IMR-90 (cell line): ENCODE measurements at regions not wholly inside any gene's neighbourhood (a gene's known extent, or its start where the extent isn't known, plus 50 kb on each side); places are given as distances from the start of the nearest gene placed in this dataset.

Experiments
- ATAC-seq: fragments of 200-7000 bp; cut with Tn5 transposase; 2 replicates; pipeline ENCODE4 v1.9.1; 2020; ENCODE audit warnings: low read depth, mild to moderate bottlenecking, moderate library complexity
- BruUV-seq: library from RNA; stranded (reverse); fragments of 400-500 nt; replicated peaks from 2 replicates; lab custom pipeline; 2021; lab: Mats Ljungman, UMichigan
- CTCF ChIA-PET: fragments of 300-600 bp; formaldehyde crosslinking; extraction: SDS; loops from one replicate; lab custom pipeline; 2021; ENCODE audit warnings: antibody characterized with exemption; lab: Yijun Ruan, JAX
- POLR2A ChIA-PET: fragments of 300-600 bp; sonication (Branson Sonifier 250); formaldehyde crosslinking; loops from one replicate; lab custom pipeline; 2022; ENCODE audit warnings: antibody characterized with exemption; ENCODE audit not compliant: unreplicated experiment; lab: Charles Lee
- DNase-seq: peaks from one replicate; pipeline ENCODE4 v3.0.0; 2013
- H2AFZ ChIP-seq: replicated peaks from 2 replicates; pipeline ENCODE3; 2013; ENCODE audit warnings: low read length, mild to moderate bottlenecking; ENCODE audit not compliant: poor library complexity
- H2AK5ac ChIP-seq: 2 replicates; pipeline ENCODE4 v1.6.1; 2013; ENCODE audit warnings: low read depth, low read length, inconsistent platforms
- H2AK9ac ChIP-seq: replicated peaks from 2 replicates; pipeline ENCODE3; 2013; ENCODE audit warnings: mild to moderate bottlenecking, low read depth, low read length, moderate library complexity; ENCODE audit not compliant: poor library complexity
- H2BK120ac ChIP-seq: 2 replicates; pipeline ENCODE4 v1.6.1; 2013; ENCODE audit warnings: low read depth, low read length, inconsistent platforms
- H2BK15ac ChIP-seq: 3 replicates; pipeline ENCODE4 v1.6.1; 2013; ENCODE audit warnings: low read depth, low read length, inconsistent platforms
- H2BK20ac ChIP-seq: 2 replicates; pipeline ENCODE4 v1.6.1; 2013; ENCODE audit warnings: low read depth, mild to moderate bottlenecking, inconsistent platforms, low read length, moderate library complexity
- H2BK5ac ChIP-seq: 2 replicates; pipeline ENCODE4 v1.6.1; 2013; ENCODE audit warnings: mild to moderate bottlenecking, low read depth, low read length, inconsistent platforms; ENCODE audit not compliant: poor library complexity, severe bottlenecking
- H3K14ac ChIP-seq: replicated peaks from 2 replicates; pipeline ENCODE4 v1.6.1; 2013; ENCODE audit warnings: low read depth, low read length, inconsistent platforms
- H3K18ac ChIP-seq: 2 replicates; pipeline ENCODE4 v1.6.1; 2013; ENCODE audit warnings: low read depth, low read length, control low read depth
- H3K23ac ChIP-seq: 2 replicates; pipeline ENCODE4 v1.6.1; 2013; ENCODE audit warnings: low read depth, low read length, inconsistent platforms
- H3K27ac ChIP-seq: 2 replicates; pipeline ENCODE4 v1.5.1; 2013; ENCODE audit warnings: mild to moderate bottlenecking, control low read depth, low read length; ENCODE audit not compliant: insufficient read depth
- H3K27me3 ChIP-seq: 2 replicates; pipeline ENCODE4 v1.6.1; 2013; ENCODE audit warnings: low read length; ENCODE audit not compliant: control insufficient read depth, insufficient read depth
- H3K36me3 ChIP-seq: 2 replicates; pipeline ENCODE4 v1.6.1; 2013; ENCODE audit warnings: low read length, mixed read lengths; ENCODE audit not compliant: control insufficient read depth, insufficient read depth
- H3K4ac ChIP-seq: 2 replicates; pipeline ENCODE4 v1.6.1; 2013; ENCODE audit warnings: low read depth, low read length, inconsistent platforms
- H3K4me1 ChIP-seq: 2 replicates; pipeline ENCODE4 v1.6.1; 2013; ENCODE audit warnings: low read length, mixed read lengths; ENCODE audit not compliant: control insufficient read depth, insufficient read depth
- H3K4me2 ChIP-seq: 2 replicates; pipeline ENCODE4 v1.6.1; 2013; ENCODE audit warnings: low read depth, mild to moderate bottlenecking, control low read depth, low read length, moderate library complexity
- H3K4me3 ChIP-seq: 2 replicates; pipeline ENCODE4 v1.5.1; 2013; ENCODE audit warnings: low read depth, mild to moderate bottlenecking, control low read depth, low read length, moderate library complexity; ENCODE audit not compliant: insufficient read depth
- H3K56ac ChIP-seq: 2 replicates; pipeline ENCODE4 v1.6.1; 2013; ENCODE audit warnings: low read length, inconsistent platforms; ENCODE audit not compliant: insufficient read depth; ENCODE audit errors: extremely low read depth
- H3K79me1 ChIP-seq, 2 experiments: 2 replicates each; pipeline ENCODE4 v1.6.1; 2013; ENCODE audit warnings: low read length in 2 of 2, inconsistent platforms in 1 of 2, low read depth in 1 of 2
- H3K9ac ChIP-seq: 2 replicates; pipeline ENCODE4 v1.6.1; 2013; ENCODE audit warnings: low read depth, low read length, control low read depth
- H3K9me1 ChIP-seq: 2 replicates; pipeline ENCODE4 v1.6.1; 2013; ENCODE audit warnings: low read length, inconsistent platforms; ENCODE audit not compliant: insufficient read depth
- H3K9me3 ChIP-seq: 2 replicates; pipeline ENCODE4 v1.6.1; 2013; ENCODE audit warnings: low read length; ENCODE audit not compliant: control insufficient read depth, insufficient read depth
- H4K20me1 ChIP-seq: 2 replicates; pipeline ENCODE4 v1.6.1; 2013; ENCODE audit warnings: low read length, inconsistent platforms; ENCODE audit not compliant: insufficient read depth
- H4K5ac ChIP-seq: 2 replicates; pipeline ENCODE4 v1.6.1; 2013; ENCODE audit warnings: mild to moderate bottlenecking, low read depth, low read length, control low read depth
- H4K8ac ChIP-seq, 2 experiments: 2 replicates each; pipeline ENCODE4 v1.6.1; 2013; ENCODE audit warnings: low read depth in 2 of 2, low read length in 2 of 2, control low read depth in 1 of 2, inconsistent platforms in 1 of 2
- H4K91ac ChIP-seq: 2 replicates; pipeline ENCODE4 v1.6.1; 2013; ENCODE audit warnings: low read depth, low read length, inconsistent platforms; ENCODE audit not compliant: insufficient read depth
- BHLHE40 ChIP-seq: fragments of 150-350 bp; IDR thresholded peaks from 2 replicates; pipeline ENCODE4 v1.6.1; 2016; ENCODE audit warnings: mild to moderate bottlenecking, low read depth, low read length
- CEBPB ChIP-seq: IDR thresholded peaks from 2 replicates; pipeline ENCODE4 v1.6.1; 2012; ENCODE audit warnings: low read depth, low read length, improper control_type of control experiment
- CHD1 ChIP-seq: IDR thresholded peaks from 2 replicates; pipeline ENCODE4 v1.6.1; 2012; ENCODE audit warnings: low read depth, low read length, improper control_type of control experiment
- ELK1 ChIP-seq: fragments of 150-350 bp; IDR thresholded peaks from 2 replicates; pipeline ENCODE4 v1.6.1; 2016; ENCODE audit warnings: low read depth, mild to moderate bottlenecking, low read length, moderate library complexity, borderline replicate concordance
- FOS ChIP-seq: fragments of 150-350 bp; IDR thresholded peaks from 2 replicates; pipeline ENCODE4 v1.6.1; 2016; ENCODE audit warnings: low read depth, low read length
- MAFK ChIP-seq: IDR thresholded peaks from 2 replicates; pipeline ENCODE4 v1.6.1; 2012; ENCODE audit warnings: low read depth, low read length, improper control_type of control experiment
- MAZ ChIP-seq: IDR thresholded peaks from 2 replicates; pipeline ENCODE4 v1.6.1; 2012; ENCODE audit warnings: low read depth, mild to moderate bottlenecking, low read length, improper control_type of control experiment, moderate library complexity, borderline replicate concordance
- MXI1 ChIP-seq: IDR thresholded peaks from 2 replicates; pipeline ENCODE4 v1.6.1; 2012; ENCODE audit warnings: low read depth, mild to moderate bottlenecking, low read length, moderate library complexity, borderline replicate concordance
- NFE2L2 ChIP-seq: fragments of 150-350 bp; IDR thresholded peaks from 2 replicates; pipeline ENCODE4 v1.6.1; 2016; ENCODE audit warnings: low read depth, mild to moderate bottlenecking, low read length
- POLR2A ChIP-seq: IDR thresholded peaks from 2 replicates; pipeline ENCODE4 v1.6.1; 2012; ENCODE audit warnings: mild to moderate bottlenecking, low read depth, low read length
- RAD21 ChIP-seq: IDR thresholded peaks from 2 replicates; pipeline ENCODE4 v1.6.1; 2012; ENCODE audit warnings: low read length, improper control_type of control experiment
- RCOR1 ChIP-seq: IDR thresholded peaks from 2 replicates; pipeline ENCODE4 v1.6.1; 2012; ENCODE audit warnings: mild to moderate bottlenecking, low read length, improper control_type of control experiment; ENCODE audit not compliant: insufficient replicate concordance
- RFX5 ChIP-seq: IDR thresholded peaks from 2 replicates; pipeline ENCODE4 v1.8.0; 2012; ENCODE audit warnings: low read depth, mild to moderate bottlenecking, low read length, moderate library complexity
- SMC3 ChIP-seq: fragments of 150-350 bp; IDR thresholded peaks from 2 replicates; pipeline ENCODE4 v1.6.1; 2016; ENCODE audit warnings: low read depth, mild to moderate bottlenecking, antibody characterized with exemption, low read length, moderate library complexity
- USF2 ChIP-seq: fragments of 150-350 bp; IDR thresholded peaks from 2 replicates; pipeline ENCODE4 v1.6.1; 2017; ENCODE audit warnings: mild to moderate bottlenecking, antibody characterized with exemption, low read length, low read depth
- WGBS, 2 experiments: methylation state at CpG; one replicate each; pipeline versions ENCODE4 v1.1.5 to v1.1.7; 2013; ENCODE audit warnings: missing lambda C conversion rate in 2 of 2; ENCODE audit not compliant: insufficient read length in 1 of 2; ENCODE audit errors: extremely low coverage in 2 of 2; 5-methylcytosine and 5-hydroxymethylcytosine counted together
- dilution Hi-C: fragments of 300-500 bp; cut with HindIII; formaldehyde crosslinking; loops from one replicate; pipeline ENCODE4 v1.14.3; 2018; ENCODE audit warnings: low sequenced_read_pairs; ENCODE audit not compliant: unreplicated experiment
- in situ Hi-C: fragments of 300-500 bp; cut with MboI; formaldehyde crosslinking; loops from 3 replicates; pipeline ENCODE4 v1.14.3; 2019; ENCODE audit warnings: low sequenced_read_pairs, inconsistent platforms, mixed read lengths
- intact Hi-C: fragments of 100-400 bp; cut with micrococcal nuclease; formaldehyde crosslinking; loops from 2 replicates; pipeline ENCODE4 v1.10.0; 2022
- TF ChIP-seq, protein P1 (sequence below): conservative IDR thresholded peaks from 2 replicates; pipeline ENCODE4 v1.5.1; 2012; ENCODE audit warnings: mild to moderate bottlenecking, low read depth, low read length, improper control_type of control experiment

DNA sequence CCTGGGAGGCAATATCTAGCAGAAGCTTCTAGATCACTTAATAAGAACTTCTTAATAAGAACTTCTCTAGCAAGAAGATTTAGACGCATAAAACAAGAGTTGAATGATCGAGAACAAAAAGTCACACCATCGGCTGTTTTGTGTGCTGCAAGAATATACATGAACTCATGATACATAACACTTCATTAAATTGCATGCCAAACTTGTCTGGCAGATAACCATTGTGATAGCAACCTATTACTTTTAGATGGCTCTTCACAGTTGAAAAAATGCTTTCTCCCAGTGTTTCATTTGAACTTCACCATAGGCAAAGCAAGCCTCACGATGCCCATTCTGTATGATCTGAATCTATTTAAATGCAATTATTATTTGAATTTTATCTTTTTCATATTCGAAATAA is 249.9 kb downstream of the CBLN4 start:
- Histone ChIP-seq H2BK120ac (no peak overlapping the region), H3K4me1 (no peaks in the 10 kb centered on the region), H3K27ac (no peak overlapping the region), H3K36me3 (no peaks in the 10 kb centered on the region), H4K20me1 (no peaks in the 10 kb centered on the region), H2BK15ac (no peak overlapping the region), H3K79me1 (no peaks in the 10 kb centered on the region), H3K27me3 (no peaks in the 10 kb centered on the region), H3K4ac (no peak overlapping the region), H4K5ac (no peak overlapping the region), H3K9me1 (no peaks in the 10 kb centered on the region), H3K4me2 (no peak overlapping the region), H3K14ac (no peak overlapping the region), H2BK5ac (no peak overlapping the region), H3K9ac (no peak overlapping the region), H2AFZ (no peak overlapping the region), H3K23ac (no peak overlapping the region), H3K4me3 (no peak overlapping the region), H2AK5ac (no peak overlapping the region), H3K18ac (no peak overlapping the region), H4K8ac (no peak overlapping the region), H4K91ac (no peak overlapping the region), H3K9me3 (peaks cover 7% of the 10 kb centered on the region), H2BK20ac (no peak overlapping the region), H2AK9ac (no peak overlapping the region), H3K56ac (no peak overlapping the region)
- 0% methylated on average over 1 of the region's 5 CpGs; no CpG with 5 or more reads in 1 of the 2 experiments for WGBS, 2 experiments
- CTCF ChIA-PET = no interaction called here
- DNase-seq (no peak), ATAC-seq (no peak)
- BruUV-seq = no TSS peak
- in situ Hi-C loops (no loop called here), dilution Hi-C loops (no loop called here), intact Hi-C loops (no loop called here)
- TF ChIP-seq ELK1 (no peak), CHD1 (no peak), BHLHE40 (no peak), MAFK (no peak), MXI1 (no peak), MAZ (no peak), FOS (no peak), USF2 (no peak), SMC3 (no peak), POLR2A (no peak), RFX5 (no peak), CEBPB (no peak), RAD21 (no peak), NFE2L2 (no peak), RCOR1 (no peak)
- TF ChIP-seq, protein P1, sequence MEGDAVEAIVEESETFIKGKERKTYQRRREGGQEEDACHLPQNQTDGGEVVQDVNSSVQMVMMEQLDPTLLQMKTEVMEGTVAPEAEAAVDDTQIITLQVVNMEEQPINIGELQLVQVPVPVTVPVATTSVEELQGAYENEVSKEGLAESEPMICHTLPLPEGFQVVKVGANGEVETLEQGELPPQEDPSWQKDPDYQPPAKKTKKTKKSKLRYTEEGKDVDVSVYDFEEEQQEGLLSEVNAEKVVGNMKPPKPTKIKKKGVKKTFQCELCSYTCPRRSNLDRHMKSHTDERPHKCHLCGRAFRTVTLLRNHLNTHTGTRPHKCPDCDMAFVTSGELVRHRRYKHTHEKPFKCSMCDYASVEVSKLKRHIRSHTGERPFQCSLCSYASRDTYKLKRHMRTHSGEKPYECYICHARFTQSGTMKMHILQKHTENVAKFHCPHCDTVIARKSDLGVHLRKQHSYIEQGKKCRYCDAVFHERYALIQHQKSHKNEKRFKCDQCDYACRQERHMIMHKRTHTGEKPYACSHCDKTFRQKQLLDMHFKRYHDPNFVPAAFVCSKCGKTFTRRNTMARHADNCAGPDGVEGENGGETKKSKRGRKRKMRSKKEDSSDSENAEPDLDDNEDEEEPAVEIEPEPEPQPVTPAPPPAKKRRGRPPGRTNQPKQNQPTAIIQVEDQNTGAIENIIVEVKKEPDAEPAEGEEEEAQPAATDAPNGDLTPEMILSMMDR = no peak
- POLR2A ChIA-PET = no interaction called here
